Liver (tissue), 3 donors: ENCODE measurements at regions not wholly inside any gene's neighbourhood (a gene's known extent, or its start where the extent isn't known, plus 50 kb on each side); places are given as distances from the start of the nearest gene placed in this dataset.

Experiments used
- REST ChIP-seq: IDR thresholded peaks from 2 replicates; pipeline ENCODE4 v1.6.1; 2016; ENCODE audit warnings: antibody characterized with exemption, mild to moderate bottlenecking
- SP1 ChIP-seq: IDR thresholded peaks from 2 replicates; pipeline ENCODE4 v1.6.1; 2018; ENCODE audit warnings: antibody characterized with exemption, mild to moderate bottlenecking
- TF ChIP-seq, protein P1 (sequence below): IDR thresholded peaks from 2 replicates; pipeline ENCODE4 v1.6.1; 2016; ENCODE audit warnings: antibody characterized with exemption
- TF ChIP-seq, protein P2 (sequence below): fragments of 150-350 bp; IDR thresholded peaks from 2 replicates; pipeline ENCODE4 v1.5.1; 2017; ENCODE audit warnings: improper control_type of control experiment, low read depth, low read length; ENCODE audit not compliant: missing input control
- donor health status: healthy.
- donor health status: healthy.

GRCh38 chr16:73605309-73605708, 557.4 kb upstream of the ZFHX3 start:
- TF ChIP-seq, protein P1, sequence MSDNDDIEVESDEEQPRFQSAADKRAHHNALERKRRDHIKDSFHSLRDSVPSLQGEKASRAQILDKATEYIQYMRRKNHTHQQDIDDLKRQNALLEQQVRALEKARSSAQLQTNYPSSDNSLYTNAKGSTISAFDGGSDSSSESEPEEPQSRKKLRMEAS: no peak
- TF ChIP-seq, protein P2, sequence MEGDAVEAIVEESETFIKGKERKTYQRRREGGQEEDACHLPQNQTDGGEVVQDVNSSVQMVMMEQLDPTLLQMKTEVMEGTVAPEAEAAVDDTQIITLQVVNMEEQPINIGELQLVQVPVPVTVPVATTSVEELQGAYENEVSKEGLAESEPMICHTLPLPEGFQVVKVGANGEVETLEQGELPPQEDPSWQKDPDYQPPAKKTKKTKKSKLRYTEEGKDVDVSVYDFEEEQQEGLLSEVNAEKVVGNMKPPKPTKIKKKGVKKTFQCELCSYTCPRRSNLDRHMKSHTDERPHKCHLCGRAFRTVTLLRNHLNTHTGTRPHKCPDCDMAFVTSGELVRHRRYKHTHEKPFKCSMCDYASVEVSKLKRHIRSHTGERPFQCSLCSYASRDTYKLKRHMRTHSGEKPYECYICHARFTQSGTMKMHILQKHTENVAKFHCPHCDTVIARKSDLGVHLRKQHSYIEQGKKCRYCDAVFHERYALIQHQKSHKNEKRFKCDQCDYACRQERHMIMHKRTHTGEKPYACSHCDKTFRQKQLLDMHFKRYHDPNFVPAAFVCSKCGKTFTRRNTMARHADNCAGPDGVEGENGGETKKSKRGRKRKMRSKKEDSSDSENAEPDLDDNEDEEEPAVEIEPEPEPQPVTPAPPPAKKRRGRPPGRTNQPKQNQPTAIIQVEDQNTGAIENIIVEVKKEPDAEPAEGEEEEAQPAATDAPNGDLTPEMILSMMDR: no peak
- TF ChIP-seq REST (no peak), SP1 (no peak)
